Thyroid gland (tissue), 4 donors: ENCODE measurements at regions not wholly inside any gene's neighbourhood (a gene's known extent, or its start where the extent isn't known, plus 50 kb on each side); places are given as distances from the start of the nearest gene placed in this dataset.

ENCODE experiments used
- POLR2A ChIP-seq, 2 donors: fragments of 450-650 bp; IDR thresholded peaks; one replicate each; pipeline ENCODE4 v1.6.1; 2017; ENCODE audit warnings: antibody characterized with exemption in 2 of 2, mild to moderate bottlenecking in 2 of 2, moderate library complexity in 1 of 2
- TF ChIP-seq, protein P1 (sequence below), 6 experiments: fragments of 200-600 bp in 3 of 6; fragments of 450-650 bp in 3 of 6; sonication (generic) in 3 of 6; IDR thresholded peaks; one replicate each; pipeline ENCODE4 v1.5.1; 2016 to 2019; ENCODE audit warnings: antibody characterized with exemption in 6 of 6, mild to moderate bottlenecking in 2 of 6, inconsistent platforms in 1 of 6, moderate library complexity in 1 of 6

DNA sequence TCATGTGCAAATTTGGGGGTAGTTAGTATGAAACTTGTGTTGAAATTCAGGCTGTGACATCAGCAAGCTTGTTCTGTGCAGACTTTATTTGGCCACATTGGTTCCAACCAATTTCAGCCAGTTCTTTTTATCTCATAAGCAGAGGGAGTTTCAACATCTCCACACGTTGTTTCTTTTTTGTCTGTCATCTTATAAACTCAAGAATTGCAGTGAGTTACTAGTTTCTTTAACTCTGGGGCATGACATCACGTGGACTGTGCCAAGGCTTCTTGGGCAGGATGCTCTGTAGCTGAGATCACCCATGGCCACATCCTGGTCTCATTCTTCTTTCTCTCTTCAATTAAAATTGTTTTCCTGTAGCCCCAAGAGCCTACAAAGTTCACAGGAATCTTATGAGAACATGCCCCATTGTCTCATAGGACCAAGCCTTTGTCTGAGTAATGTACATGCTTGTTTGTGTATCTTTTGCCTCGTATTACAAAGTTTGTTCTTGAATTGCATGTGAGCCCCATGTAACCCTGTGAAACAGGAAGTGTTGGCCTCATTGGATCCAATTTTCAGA is 982.0 kb upstream of the TMEM132C start:
- TF ChIP-seq, protein P1, sequence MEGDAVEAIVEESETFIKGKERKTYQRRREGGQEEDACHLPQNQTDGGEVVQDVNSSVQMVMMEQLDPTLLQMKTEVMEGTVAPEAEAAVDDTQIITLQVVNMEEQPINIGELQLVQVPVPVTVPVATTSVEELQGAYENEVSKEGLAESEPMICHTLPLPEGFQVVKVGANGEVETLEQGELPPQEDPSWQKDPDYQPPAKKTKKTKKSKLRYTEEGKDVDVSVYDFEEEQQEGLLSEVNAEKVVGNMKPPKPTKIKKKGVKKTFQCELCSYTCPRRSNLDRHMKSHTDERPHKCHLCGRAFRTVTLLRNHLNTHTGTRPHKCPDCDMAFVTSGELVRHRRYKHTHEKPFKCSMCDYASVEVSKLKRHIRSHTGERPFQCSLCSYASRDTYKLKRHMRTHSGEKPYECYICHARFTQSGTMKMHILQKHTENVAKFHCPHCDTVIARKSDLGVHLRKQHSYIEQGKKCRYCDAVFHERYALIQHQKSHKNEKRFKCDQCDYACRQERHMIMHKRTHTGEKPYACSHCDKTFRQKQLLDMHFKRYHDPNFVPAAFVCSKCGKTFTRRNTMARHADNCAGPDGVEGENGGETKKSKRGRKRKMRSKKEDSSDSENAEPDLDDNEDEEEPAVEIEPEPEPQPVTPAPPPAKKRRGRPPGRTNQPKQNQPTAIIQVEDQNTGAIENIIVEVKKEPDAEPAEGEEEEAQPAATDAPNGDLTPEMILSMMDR (IDR thresholded peaks at IDR 0.05): no peak
- TF ChIP-seq POLR2A (IDR thresholded peaks at IDR 0.05): no peak
